HG03060 (cell line): ENCODE measurements at regions not wholly inside any gene's neighbourhood (a gene's known extent, or its start where the extent isn't known, plus 50 kb on each side); places are given as distances from the start of the nearest gene placed in this dataset.
"Not testable (repeated sequence)": the region's sequence is repeated elsewhere in the genome, so short reads cannot be mapped to it uniquely, and the experiment has no call there.

Experiments
- ATAC-seq: cut with Tn5 transposase; IDR thresholded peaks from one replicate; pipeline ENCODE4 v1.9.1; 2021; ENCODE audit warnings: low read depth, moderate number of reproducible peaks; ENCODE audit not compliant: unreplicated experiment

DNA sequence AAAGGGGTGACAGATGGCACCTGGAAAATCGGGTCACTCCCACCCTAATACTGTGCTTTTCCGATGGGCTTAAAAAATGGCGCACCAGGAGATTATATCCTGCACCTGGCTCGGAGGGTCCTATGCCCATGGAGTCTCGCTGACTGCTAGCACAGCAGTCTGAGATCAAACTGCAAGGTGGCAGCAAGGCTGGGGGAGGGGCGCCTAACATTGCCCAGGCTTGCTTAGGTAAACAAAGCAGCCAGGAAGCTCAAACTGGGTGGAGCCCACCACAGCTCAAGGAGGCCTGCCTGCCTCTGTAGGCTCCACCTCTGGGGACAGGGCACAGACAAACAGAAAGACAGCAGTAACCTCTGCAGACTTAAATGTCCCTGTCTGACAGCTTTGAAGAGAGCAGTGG, 447.1 kb downstream of the ETS1 start:
- ATAC-seq, result not testable (repeated sequence)

DNA sequence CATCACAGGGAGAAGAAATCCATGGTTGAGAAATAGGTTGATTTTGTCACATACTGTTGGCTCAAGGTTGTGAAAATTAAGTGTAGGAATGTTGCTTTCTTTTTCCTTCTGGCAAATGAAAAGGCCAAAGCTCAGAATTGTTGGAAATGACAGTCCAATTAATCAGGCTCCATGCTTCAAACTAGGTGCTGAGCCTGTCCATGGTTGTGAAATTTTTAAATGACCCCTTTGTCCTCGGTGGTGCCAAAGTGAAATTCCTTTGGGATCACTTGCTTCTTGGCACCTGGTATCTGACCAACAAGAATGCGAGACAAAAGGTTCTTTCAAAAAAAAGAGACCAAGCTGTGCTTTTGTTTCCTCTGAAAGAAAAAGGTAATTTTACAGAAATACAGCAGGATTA, 451.9 kb downstream of the ETS1 start:
- no peak for ATAC-seq

DNA sequence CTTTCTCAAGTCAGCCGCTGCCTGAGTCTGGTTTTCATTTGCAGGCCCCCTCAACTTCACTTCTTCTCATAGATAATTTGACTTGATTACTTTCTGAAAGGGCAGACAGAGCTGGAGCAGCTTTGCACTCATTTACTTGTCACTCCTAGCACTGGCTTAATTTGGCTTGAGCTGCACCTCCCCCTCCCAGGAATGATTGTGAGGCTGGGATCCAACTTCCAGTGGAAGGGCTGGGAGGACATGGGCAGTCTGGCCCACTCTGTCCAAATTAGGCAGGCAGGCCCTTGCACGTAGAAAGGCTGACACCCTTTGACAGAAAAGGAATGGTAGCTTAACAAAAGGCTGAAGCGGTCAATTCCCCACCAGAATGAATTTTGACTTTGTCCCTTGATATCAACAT, 453.9 kb downstream of the ETS1 start:
- no peak for ATAC-seq

- no peak for ATAC-seq
Measured at GRCh38 chr11:128130052-128130451, 457.3 kb downstream of the ETS1 start.

DNA sequence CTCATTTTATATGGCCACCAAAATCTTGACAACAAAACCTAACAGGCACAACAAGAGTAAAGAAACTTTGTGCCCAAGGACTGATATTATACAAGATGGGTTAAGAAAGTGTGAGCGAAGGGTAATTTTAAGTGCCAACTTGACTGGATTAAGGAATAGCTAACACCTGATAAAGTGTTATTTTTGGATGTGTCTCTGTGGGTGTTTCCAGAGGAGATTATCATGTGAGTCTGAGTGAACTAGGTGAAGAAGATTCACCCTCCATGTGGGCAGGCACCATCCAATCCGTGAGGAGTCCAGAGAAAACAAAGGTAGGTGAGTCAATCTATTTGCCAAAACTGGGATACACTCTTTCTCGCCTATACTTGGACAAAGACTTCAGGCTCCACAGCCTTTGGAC, 461.6 kb downstream of the ETS1 start:
- no peak for ATAC-seq

DNA sequence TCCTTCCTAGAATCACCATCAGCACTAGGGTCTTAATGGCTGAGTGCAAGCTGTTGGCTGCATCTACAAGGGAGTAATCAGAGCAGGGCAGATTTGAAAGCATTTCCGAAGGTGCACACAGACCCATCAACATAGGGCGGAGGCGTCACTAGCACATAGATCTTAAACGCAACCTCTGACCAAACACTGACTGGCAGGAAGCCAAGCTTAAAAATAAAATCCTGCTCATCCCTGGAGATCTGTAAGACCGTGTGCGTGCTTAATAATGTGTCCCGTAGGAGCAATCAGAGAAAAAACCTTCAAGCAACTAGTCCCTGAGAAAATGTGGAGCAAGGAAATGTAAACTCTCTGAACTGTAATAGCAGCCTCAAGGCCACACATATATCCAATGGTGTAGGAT, 470.5 kb downstream of the ETS1 start:
- ATAC-seq, result no peak

DNA sequence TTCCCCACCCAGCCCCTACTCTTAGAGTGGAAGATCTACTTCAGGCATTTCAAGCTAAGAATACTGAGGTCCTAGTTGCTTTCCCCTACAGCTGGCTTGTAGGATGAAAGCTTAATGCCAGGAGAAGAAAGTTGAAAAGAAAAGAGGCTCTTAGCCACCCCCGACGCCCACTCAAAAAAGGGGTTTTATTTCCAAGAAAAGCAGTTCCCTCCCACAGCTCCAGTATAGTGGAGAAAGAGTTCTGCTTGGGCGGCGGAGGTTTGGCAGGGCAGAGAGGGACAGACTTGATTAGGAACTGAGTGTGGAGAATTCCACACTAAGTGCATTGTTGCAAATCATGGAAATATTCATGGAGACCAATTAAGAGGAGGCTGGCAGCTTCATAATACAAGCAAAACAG, 470.9 kb downstream of the ETS1 start:
- no peak for ATAC-seq

DNA sequence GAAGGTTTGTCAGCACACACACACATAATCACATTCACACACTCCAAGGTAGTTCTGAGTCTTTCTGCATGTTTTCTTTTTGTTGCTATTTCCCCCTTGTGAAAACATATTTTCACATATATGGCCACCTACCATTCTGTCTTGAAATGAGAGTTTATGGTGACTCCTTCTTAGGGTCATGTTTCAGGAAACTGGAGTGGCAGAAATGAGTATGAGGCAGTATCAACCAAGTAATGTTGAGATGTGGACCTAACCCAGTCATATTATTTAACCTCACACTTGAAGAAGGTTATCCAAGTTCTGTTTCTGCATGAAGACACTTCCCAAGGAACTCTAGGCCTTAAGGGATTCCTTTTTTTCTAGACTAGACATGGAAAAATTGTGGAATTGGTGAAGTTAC, 481.4 kb downstream of the ETS1 start:
- ATAC-seq, result no peak

- ATAC-seq, result no peak
Measured at GRCh38 chr11:128105511-128105910, 481.8 kb downstream of the ETS1 start.

DNA sequence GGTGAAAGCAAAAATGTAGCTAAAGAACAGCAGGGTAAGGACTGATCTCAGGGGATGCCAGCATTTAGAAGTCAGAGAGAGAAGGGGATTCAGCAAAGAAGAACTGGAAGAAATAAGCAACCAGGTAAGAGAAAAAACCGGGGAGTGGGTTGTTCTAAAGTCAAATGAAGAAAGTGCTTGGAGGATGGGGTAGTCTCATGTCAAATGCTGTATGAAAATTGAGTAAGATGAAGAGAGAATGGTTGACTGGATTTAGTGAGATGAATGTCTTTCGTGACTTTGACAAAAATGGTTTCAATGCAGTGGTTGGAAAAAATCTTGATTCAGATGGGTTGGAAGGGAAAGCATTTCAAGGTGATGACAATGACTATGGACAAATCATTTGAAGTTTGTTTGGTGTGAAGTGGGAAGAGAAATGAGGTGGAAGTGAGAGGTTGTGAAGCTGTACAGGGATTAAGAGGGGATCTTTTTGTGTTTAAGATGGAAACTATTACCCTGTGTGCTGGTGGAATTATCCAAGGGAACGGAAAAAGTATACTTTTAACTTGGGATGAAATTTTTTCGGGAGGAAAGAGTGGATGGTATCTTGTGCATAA, 484.0 kb downstream of the ETS1 start:
- ATAC-seq, result no peak

GRCh38 chr11:128098781-128099180, 488.6 kb downstream of the ETS1 start:
- no peak for ATAC-seq

DNA sequence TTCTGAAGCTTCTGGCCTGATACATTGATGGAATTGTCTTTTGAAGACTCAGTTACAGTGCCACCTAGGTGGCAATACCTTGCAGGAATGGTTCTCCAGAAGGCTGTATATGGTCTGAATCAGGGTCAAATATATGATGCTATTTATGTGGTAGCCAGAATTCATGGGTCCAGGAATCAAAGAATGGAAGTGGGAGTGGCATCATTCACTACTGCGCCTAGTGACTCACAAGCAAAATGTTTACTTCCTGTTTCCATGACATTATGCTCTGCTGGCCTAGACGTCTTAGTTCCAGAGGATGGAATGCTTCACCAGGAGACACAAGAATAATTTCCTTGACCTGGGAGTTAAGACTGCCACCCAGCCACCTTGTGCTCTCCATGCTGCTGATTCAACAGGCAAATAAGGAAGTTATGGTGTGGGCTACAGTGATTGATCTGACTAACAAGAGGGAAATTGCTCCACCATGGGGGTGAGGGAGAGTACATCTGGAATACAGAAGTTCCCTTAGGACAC, 491.8 kb downstream of the ETS1 start:
- no peak for ATAC-seq

DNA sequence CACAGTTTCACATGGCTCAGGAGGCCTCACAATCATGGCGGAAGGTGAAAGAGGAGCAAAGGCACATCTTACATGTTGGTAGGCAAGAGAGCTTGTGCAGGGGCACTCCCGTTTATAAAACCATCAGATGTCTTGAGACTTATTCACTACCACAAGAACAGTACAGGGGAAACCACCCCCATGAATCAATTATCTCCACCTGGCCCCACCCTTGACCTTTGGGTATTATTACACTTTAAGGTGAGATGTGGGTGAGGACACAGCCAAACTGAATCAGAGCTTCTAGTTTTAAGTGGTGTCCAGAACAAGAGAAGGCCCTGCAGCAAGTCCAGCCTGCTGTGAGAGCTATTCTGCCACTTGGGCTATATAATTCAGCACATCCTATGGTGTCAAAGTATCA, 493.7 kb downstream of the ETS1 start:
- no peak for ATAC-seq

DNA sequence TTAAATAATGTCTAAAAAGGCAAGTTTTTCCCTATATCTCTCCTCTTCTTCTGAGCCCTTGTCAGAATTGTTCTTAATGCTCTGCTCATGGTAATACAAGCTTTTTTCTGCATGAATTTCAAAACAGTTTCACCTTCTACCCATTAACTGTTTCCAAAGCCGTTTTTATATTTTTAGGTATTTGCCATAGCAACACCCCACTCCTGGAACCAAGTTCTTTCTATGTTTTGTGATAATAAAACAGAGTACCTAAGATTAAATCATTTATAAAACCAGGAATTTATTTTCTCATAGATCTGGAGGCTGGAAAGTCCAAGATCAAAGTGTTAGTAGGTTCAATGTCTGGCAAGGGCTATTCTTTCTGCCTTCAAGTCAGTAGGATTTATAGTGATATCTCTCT, 497.4 kb downstream of the ETS1 start:
- no peak for ATAC-seq

GRCh38 chr11:128086794-128087193, 500.6 kb downstream of the ETS1 start:
- no peak for ATAC-seq

DNA sequence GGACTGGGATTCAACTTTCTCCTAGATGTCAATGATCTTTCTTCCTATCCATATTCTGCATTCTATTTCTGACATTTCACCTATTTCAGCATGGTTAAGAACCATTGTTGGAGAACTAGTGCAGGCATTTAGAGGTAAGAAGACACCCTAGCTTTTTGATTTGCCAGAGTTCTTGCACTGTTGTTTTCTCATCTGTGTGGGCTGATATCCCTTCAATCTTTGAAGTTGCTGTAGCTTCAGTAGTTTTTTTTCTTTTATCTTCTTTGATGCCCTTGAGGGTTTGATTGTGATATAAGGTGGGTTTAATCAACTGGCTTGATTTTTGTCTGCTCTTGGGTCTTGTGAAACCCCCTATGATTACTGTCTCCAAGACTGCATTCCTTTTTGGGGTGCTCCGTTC, 502.1 kb downstream of the ETS1 start:
- no peak for ATAC-seq

- ATAC-seq, result no peak
Measured at GRCh38 chr11:128082574-128082973, 504.8 kb downstream of the ETS1 start.

DNA sequence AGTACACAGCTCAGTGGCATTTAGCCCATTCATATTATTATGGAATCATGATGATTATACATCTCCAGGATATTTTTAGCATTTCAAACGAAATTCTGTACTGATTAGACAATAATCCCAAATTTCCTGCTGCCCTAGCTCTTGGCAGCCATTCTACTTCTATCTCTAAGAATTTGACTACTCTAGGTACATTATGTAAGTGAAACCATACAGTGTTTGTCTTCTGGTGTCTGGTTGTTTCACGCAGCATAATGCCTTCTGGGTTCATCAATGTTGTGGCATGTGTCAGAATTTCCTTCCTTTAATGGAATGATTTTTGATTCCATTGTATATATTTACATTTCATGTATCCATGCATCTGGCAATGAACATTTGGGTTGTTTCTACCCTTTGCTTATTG, 517.7 kb downstream of the ETS1 start:
- ATAC-seq, result no peak

DNA sequence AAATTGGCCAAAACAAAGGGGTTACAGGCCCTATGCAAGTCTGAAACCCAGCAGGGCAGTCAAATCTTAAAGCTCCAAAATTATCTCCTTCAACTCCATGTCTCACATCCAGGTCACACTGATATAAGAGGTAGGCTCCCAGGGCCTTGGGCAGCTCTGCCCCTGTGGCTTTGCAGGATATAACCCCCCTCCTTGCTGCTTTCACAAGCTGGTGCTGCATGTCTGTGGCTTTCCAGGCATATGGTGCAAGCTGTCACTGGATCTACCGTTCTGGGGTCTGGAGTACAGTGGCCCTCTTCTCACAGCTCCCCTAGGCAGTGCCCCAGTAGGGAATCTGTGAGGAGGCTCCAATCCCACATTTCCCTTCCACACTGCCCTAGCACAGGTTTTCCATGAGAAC, 519.6 kb downstream of the ETS1 start:
- no peak for ATAC-seq

- no peak for ATAC-seq
Measured at GRCh38 chr11:128066399-128066798, 521.0 kb downstream of the ETS1 start.

- ATAC-seq, result no peak
Measured at GRCh38 chr11:128061281-128061871, 526.0 kb downstream of the ETS1 start.

- ATAC-seq, result no peak
Measured at GRCh38 chr11:128058580-128059208, 528.7 kb downstream of the ETS1 start.
